GM19468 (cell line): ENCODE measurements at regions not wholly inside any gene's neighbourhood (a gene's known extent, or its start where the extent isn't known, plus 50 kb on each side); places are given as distances from the start of the nearest gene placed in this dataset.
"Not testable (repeated sequence)": the region's sequence is repeated elsewhere in the genome, so short reads cannot be mapped to it uniquely, and the experiment has no call there.

ENCODE experiments used
- ATAC-seq: cut with Tn5 transposase; IDR thresholded peaks from one replicate; pipeline ENCODE4 v1.9.1; 2021; ENCODE audit warnings: mild to moderate bottlenecking, moderate library complexity, moderate number of reproducible peaks; ENCODE audit not compliant: unreplicated experiment; ENCODE audit errors: extremely low read depth

GRCh38 chr10:45056806-45057205 is 56.1 kb downstream of the ZNF22 start:
- ATAC-seq, result not testable (repeated sequence)

DNA sequence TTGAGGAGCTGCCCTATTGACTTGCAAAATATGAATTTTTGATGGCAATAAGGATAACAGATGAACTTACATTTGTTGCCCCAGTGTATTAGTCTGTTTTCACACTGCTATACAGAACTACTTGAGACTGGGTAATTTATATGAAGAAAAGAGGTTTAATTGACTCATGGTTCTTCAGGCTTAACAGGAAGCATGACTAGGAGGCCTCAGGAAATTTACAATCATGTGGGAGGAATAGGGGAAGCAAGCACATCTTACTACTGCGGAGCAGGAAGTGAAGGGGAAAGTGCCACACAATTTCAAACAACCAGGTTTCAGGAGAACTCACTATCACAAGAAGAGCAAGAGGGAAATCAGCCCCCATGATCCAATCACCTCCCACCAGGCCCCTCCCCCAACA is 57.9 kb downstream of the ZNF22 start:
- ATAC-seq, result no peak

DNA sequence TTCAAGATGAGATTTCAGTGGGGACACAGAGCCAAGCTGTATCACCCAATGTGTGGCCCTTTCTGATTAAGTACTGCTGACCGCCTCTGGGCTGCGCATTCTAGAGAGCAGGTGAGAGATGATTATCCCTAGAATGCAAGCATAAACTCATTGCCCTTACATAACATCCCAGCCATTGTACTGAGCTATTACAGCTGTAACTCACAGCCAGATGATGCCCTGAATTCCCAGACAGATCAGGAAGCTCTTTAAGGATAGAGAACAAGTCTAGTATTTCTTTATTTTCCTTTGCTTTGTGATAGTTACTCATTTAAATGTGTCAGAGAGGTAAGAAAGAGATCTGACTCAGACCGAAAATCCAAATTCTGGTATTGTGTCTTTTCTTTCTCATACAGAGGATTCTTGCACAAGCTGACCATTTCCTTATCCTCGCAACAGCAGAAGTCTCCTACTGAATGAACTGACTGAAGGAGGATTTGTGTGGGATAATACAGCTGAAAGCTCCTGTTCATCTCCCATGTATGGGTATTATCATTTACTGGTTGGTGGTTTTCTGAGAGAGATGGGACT is 58.4 kb downstream of the ZNF22 start:
- ATAC-seq, result no peak

DNA sequence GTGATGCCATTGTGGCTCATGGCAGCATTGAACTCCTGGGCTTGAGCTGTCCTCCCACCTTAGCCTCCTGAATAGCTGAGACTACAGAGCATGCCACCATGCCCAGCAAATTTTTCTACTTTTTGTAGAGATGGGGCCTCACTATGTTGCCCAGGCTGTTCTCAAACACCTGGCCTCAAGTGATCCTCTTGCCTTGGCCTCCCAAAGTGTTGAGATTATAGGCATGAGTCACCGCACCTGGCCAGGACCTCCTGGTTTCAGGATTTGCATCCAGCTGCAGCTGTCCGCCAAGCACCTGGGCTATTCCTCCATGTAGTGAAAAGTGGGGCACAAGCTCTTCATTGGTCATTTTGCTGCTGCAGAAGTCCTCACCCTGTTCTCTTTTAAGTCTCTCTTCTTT is 58.9 kb downstream of the ZNF22 start:
- no peak for ATAC-seq

DNA sequence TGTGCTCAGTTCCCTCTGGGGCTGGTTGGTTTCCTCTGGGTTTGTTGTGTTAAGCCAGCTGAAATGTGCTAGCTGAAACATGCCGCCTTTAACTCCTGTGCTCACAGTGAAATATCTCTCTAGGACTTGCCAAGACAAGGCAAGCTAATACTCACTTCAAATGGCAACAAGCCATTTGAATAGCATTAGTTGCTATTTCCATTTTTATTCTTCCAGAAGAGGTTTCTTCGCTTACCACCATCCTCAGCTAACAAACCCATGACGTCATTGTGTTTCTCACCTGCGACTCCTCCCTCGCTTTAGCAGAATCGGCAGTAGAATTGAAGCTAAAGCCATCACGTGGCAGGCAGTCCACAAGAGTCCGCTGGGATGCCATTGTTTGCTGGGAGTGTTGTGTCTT is 61.3 kb downstream of the ZNF22 start:
- no peak for ATAC-seq

GRCh38 chr10:45063591-45064231 is 63.0 kb downstream of the ZNF22 start:
- no peak for ATAC-seq

DNA sequence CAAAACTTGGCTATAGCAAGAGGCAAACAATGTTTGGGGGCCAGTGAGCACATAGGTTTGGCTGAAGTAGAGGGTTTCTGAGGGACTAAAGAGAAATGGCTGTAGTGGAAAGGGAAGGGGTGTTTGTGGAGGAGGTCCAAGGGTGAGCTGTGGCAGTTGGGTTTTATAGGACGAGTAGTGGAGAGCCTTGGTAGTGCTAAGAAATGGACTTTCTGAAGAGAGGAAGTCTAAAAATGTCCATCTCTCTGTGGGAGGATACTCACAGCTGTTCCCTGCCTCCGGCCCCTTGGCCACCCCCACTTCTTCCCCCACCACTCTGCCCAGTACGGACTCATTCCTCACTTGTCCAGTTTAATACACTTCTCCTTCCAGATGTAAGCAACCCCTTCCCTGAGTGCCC is 64.3 kb downstream of the ZNF22 start:
- no peak for ATAC-seq

GRCh38 chr10:45071043-45071813 is 70.5 kb downstream of the ZNF22 start:
- no peak for ATAC-seq

- ATAC-seq, result no peak
Observed at GRCh38 chr10:45075216-45075615, 74.5 kb downstream of the ZNF22 start.

- no peak for ATAC-seq
Observed at GRCh38 chr10:45075826-45076380, 75.2 kb downstream of the ZNF22 start.

GRCh38 chr10:45076891-45077290 is 76.2 kb downstream of the ZNF22 start:
- ATAC-seq, result no peak

GRCh38 chr10:45080331-45080730 is 79.6 kb downstream of the ZNF22 start:
- no peak for ATAC-seq

DNA sequence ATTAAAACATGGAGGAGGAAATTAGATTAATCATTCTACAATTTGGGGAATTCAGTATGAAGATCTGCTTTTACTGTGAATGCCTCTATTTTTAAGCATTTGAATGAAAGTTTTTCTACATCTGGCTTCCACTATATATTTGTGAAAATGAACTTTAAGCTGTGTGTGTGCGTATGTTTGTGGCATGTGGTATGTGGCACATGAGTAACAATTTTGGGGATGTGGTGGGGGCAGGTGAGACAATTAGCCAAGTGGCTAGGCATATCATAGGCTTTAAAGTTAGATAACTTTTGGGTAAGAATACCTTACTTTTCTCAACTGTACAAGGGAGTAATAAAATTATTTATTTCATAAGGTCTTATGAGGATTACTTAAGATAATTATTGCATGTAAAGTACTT is 81.5 kb downstream of the ZNF22 start:
- ATAC-seq, result no peak

DNA sequence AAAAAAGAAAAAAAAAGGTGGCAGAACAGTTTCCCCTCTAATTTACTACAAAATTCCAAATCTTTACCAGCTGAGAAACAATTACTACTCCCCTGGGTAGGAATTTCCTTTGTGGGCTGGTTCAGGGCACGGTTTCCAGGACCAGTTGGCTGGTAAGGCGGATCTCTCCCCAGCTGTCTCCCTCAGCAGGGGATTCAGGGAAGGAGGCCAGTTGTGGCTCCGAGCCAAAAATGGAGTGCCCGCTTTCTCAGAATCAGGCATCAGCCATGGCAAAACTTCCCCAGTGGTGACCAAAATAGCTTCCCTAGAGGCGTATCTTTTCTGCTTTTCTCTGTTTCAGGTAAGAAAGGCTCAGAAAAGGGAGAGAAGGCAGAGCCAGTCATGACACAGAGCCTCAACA is 91.2 kb downstream of the ZNF22 start:
- ATAC-seq, result no peak

DNA sequence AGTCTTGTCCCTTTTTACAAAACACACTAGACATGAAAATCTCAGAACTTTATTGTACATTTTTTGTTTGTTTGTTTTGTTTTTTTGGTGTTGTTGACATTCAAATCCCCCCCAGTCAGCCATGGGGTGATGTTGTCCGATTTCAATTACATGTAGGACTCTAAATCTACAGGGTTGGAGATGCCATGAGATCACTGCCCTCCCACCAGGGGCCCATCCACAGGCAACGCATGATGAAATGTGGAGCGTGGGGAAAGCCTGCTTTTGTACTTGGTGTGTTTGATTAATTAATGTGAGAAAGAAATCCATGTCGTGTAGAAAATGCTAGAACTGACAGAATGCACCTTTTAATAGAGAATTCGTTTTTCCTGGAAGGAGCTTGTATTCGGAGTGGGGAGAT is 93.2 kb downstream of the ZNF22 start:
- no peak for ATAC-seq

GRCh38 chr10:45095286-45095685 is 94.6 kb downstream of the ZNF22 start:
- no peak for ATAC-seq

DNA sequence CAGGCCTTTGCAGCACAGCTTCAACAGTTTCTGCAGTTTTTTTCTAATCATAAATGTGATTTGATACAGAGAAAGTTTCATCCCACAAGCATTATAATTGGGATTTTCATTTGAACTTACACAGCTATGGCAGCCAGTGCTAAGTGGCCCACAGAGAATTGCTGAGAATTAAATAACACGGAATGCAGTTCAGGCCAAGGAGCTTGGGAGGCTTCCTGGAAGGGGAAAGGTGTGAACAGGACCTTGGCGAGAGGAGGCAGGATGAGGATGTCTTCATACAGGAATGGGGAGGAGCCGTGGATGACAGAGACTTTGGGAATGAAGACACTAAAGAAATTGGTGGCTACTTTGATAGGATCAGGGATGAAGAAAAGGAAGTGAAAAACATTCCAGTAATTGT is 95.3 kb downstream of the ZNF22 start:
- no peak for ATAC-seq

DNA sequence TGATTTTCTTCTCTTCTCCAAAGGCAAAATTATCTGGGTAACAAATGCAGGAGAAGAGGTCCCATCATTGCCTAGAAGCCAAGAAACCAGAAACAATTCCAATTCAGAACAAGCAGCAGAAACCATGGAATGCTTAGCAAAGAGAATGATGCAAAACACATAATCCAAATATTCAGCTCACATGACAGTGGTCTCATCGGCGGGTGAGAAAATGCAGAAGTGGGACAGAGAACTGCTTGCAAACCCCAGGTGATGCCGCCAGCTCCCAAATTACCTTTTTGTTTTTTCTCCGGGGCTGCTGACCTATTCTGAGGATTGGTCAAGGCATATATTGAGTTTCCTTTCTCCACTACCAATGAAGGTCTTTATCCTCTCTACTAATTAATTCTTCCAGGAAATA is 99.7 kb downstream of the ZNF22 start:
- no peak for ATAC-seq

- ATAC-seq, result no peak
Observed at GRCh38 chr10:45104674-45105073, 104.0 kb downstream of the ZNF22 start.

- not testable (repeated sequence) for ATAC-seq
Observed at GRCh38 chr10:45105309-45105708, 104.6 kb downstream of the ZNF22 start.

GRCh38 chr10:45106236-45106856 is 105.6 kb downstream of the ZNF22 start:
- ATAC-seq, result no peak
